NCI-H1092 (cell line): ENCODE measurements at regions not wholly inside any gene's neighbourhood (a gene's known extent, or its start where the extent isn't known, plus 50 kb on each side); places are given as distances from the start of the nearest gene placed in this dataset.

Source experiments
- DNase-seq: peaks from one replicate; lab custom pipeline; 2025; lab: John Stamatoyannopoulos, UW

GRCh38 chr6:105650347-105650746, 247.5 kb upstream of the PREP start:
- no peak for DNase-seq

- DNase-seq: no peak
Measured at GRCh38 chr6:105649192-105649591, 246.3 kb upstream of the PREP start.

- DNase-seq: no peak
Measured at GRCh38 chr6:105648276-105648675, 245.4 kb upstream of the PREP start.

- DNase-seq: no peak
Measured at GRCh38 chr6:105646391-105646867, 243.5 kb upstream of the PREP start.

- no peak for DNase-seq
Measured at GRCh38 chr6:105645958-105646357, 243.1 kb upstream of the PREP start.

- DNase-seq: no peak
Measured at GRCh38 chr6:105645156-105645555, 242.3 kb upstream of the PREP start.

- no peak for DNase-seq
Measured at GRCh38 chr6:105644691-105645090, 241.8 kb upstream of the PREP start.

GRCh38 chr6:105644073-105644489, 241.2 kb upstream of the PREP start:
- DNase-seq: no peak

- no peak for DNase-seq
Measured at GRCh38 chr6:105642708-105643107, 239.8 kb upstream of the PREP start.

- no peak for DNase-seq
Measured at GRCh38 chr6:105641504-105641903, 238.6 kb upstream of the PREP start.

- no peak for DNase-seq
Measured at GRCh38 chr6:105639124-105639523, 236.2 kb upstream of the PREP start.

GRCh38 chr6:105633814-105634213, 230.9 kb upstream of the PREP start:
- DNase-seq: no peak

GRCh38 chr6:105628156-105628860, 225.4 kb upstream of the PREP start:
- DNase-seq: no peak

GRCh38 chr6:105626295-105627158, 223.6 kb upstream of the PREP start:
- DNase-seq: no peak

GRCh38 chr6:105624021-105624420, 221.1 kb upstream of the PREP start:
- no peak for DNase-seq

- DNase-seq: no peak
Measured at GRCh38 chr6:105622226-105622625, 219.3 kb upstream of the PREP start.

GRCh38 chr6:105621564-105622175, 218.8 kb upstream of the PREP start:
- no peak for DNase-seq

- no peak for DNase-seq
Measured at GRCh38 chr6:105620878-105621277, 218.0 kb upstream of the PREP start.

GRCh38 chr6:105619971-105620741, 217.3 kb upstream of the PREP start:
- no peak for DNase-seq

- DNase-seq: no peak
Measured at GRCh38 chr6:105618247-105618646, 215.4 kb upstream of the PREP start.

GRCh38 chr6:105616521-105616920, 213.6 kb upstream of the PREP start:
- no peak for DNase-seq

GRCh38 chr6:105611606-105612005, 208.7 kb upstream of the PREP start:
- no peak for DNase-seq
